ENCODE measurements at regions not wholly inside any gene's neighbourhood (a gene's known extent, or its start where the extent isn't known, plus 50 kb on each side); places are given as distances from the start of the nearest gene placed in this dataset.

DNA sequence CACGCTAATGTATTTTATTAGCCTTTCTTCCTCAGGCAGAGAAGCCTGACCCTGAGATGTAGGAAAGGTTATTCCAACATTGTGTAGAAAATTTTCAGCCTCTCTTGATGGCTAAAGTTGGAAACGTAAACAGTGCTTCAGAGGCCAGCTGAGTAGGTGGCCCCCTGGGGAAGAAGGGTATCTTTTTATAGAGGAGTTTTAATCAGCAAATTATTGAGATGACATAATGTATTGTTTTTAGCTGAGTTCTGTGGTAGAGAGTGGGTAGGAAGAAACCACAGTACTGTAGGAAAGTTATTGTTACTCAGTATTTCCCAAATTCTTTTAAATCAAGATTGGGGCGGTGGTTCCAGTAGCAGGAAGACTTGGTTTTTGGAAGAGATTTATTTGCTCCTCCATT lies 268.8 kb downstream of the DLEU7 start:
- no peak for DNase-seq (ENCODE audit: low spot score)

DNA sequence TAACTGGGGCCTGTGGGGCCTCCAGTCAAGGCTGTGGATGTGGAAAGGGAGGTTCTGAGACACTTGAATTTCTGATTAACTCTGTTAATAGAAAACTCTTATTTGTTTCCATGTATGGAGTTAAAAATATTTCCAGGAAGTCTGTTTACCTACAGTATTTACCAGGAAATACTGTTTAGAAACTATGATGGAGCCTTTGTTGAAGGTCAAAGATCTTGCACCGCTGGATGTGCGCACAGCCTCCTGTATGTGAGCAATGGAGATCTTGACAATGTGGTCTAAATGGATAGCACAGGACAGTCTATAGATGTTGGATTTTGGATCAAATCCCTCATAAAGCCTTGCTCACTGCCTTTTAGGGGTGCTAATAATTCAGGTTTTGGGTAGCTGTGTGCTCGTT lies 268.4 kb downstream of the DLEU7 start:
- no peak for DNase-seq (ENCODE audit: low spot score)

DNA sequence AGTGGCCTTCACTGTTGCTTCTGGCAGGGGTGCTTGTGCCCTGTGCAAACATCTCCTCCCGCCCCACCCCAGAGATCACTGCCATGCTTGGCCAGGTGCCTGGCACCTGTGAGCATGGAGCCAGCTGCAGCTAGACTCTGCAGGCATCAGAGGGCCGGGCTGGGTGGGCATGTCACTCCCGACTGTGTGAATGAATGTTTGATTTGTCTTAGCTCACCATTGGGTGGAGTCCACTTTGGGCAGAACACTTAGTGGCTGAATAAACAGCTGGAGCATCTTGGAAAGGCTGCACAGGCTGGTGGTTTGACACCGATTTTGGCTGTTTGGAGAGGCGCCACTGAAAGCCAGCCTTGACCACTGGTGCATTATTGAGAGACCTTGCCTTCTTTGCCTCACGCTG lies 267.3 kb downstream of the DLEU7 start:
- DNase-seq (ENCODE audit: low spot score): no peak

GRCh38 chr13:50577806-50578205 lies 265.7 kb downstream of the DLEU7 start:
- no peak for DNase-seq (ENCODE audit: low spot score)

DNA sequence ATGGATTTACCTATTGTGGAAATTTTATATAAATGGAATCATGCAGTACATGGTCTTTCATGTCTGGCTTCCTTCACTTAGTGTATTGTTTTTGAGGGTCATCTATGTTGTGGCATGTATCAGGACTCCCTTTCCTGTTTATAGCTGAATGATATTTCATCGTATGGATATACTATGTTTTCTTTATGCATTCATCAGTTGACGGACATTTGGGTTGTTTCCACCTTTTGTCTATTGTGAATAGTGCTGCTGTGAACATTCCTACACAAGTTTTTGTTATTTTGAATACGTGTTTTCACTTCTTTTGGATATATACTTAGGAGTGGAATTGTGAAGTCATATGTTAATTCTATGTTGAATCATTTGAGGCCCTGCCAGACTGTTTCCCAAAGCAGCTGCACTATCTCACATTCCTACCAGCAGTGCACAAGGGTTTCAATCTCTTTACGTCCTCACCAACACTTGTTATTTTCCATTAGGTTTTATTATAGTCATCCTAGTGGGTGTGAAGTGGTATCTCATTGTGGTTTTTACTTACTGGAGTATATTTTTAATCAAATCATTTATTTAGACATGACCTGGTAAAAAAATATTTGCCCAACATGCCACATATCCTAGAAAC lies 262.7 kb downstream of the DLEU7 start:
- DNase-seq (ENCODE audit: low spot score): no peak

DNA sequence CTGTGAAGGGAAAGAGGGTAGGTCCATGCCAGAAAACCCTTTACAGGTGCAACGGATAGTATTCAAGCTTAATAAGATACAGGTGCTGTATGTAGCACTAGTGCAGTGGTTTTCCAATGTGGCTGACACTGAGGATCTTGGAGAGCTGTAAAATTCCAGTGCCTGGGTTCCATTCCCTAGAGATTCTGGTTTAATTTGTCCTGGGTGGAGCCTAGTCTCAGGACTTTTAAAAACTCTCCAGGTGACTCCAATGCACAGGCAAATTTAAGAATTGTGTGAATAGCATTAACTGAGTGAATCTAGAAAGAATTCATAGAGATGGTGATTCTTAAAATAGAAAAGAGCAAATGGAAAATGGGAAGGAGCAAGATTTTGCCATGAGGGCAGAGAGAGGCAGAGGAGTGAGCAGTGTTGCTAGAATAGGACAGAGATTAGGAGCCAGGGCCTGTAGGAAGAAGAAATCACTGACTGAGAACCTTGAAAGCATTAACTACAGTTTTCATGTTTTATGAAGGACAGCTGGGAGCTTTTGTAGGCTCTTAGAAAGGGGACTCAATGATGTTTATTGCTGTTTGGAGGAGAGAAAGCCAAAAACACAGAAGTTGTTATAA lies 261.8 kb downstream of the DLEU7 start:
- DNase-seq (ENCODE audit: low spot score): no peak

- no peak for DNase-seq (ENCODE audit: low spot score)
Observed at GRCh38 chr13:50584856-50585580, 258.5 kb downstream of the DLEU7 start.

DNA sequence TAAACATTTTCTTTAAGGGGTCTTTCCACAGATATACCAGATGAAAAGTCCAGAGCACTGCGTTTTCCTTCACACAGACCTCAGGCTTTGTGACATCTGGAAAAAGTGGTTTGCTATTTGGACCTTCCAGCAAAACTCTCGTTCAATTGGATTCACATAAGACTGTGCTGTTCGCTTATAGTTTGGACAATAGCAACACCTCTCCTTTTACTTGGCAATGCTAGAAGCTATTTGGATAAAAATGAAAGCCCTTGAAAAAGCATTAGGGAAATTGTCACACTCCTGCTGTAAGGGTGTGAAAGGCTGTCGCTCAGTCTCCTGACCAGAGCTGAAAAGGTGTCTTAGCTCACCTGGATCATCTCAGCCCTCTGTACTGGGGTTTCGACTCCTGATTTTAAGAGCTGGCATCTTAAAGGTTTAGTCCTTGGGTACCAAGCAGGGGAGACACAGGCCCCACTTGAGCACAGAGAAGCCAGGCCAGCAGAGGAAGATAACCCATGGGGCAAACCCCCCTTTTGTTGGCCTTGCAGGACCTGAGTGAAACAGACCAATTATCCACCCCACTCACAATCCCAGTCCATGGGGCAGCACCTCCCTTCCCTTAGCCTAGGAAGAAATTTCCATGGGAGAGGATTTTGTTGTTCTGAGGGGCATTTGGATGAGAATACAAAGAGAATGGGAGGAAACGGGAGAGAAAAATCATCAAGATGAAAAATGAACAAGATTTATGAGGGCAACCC lies 257.6 kb downstream of the DLEU7 start:
- DNase-seq (ENCODE audit: low spot score): no peak

DNA sequence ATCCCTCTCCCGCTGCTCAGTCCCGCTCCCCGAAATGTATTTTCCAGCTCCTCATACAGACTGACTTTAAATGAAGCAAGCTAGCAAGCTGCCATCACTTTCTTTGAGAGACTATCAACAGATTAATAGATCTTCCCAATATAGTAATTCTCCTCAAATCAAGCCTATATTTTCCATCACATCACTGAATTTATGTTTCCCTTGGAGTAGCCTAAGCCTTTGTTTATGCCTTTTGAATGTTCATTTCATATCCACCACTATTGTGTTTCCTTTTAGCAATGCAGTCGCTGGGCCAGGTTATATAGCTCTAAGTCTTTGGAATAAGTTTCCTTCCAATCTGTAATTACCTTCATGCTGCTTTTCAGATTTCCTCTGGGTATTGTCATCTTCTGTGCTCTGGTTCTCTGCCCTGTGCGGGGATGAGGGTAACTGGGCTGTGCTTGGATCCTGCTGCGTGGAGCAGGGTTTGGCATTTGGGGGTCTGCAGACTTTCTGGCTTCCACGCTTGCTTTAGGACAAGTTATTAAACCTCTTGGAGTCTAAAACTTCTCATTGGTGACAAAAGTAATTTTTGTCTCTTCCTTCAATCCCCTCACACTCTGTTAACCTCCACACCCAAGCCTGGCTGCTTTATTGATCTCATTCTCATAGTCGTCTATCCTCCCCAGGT lies 256.9 kb downstream of the DLEU7 start:
- no peak for DNase-seq (ENCODE audit: low spot score)

GRCh38 chr13:50587115-50587514 lies 256.4 kb downstream of the DLEU7 start:
- peak; percentile 14 for DNase-seq (ENCODE audit: low spot score)

DNA sequence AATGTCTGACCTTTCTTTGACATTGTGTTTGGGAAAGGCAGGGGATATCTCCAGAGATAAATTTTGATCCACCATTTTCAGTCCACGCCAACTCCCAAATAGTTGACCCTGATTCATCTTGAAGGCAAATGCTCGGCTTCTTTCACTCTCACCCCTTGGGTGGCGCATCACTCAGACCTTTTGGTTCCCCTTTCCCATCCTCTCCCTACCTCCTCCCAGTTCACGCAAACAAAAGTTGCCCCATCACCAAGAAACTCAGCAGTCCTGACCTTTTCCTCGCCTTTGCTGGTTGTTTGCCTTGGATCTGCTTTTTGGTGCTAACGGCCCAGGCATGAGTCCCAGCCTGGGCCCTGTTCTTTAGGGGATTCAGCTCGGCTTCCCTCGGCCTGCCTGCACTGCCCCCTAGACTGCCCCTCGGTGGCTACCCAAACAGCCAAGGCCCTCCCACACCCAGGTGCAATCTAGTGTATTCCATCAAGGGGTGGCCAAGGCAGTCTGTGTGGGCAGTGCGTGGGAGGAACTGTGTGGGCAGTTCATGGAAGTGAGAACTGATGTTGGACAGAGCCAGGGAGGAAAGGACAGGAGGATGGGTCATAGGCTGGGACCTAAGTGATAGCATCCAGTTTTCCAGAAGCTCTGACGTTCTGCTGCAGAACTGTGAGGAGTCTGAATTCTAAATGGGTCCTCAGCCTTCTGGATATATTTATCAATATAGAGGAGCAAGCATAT lies 255.7 kb downstream of the DLEU7 start:
- DNase-seq (ENCODE audit: low spot score): no peak

DNA sequence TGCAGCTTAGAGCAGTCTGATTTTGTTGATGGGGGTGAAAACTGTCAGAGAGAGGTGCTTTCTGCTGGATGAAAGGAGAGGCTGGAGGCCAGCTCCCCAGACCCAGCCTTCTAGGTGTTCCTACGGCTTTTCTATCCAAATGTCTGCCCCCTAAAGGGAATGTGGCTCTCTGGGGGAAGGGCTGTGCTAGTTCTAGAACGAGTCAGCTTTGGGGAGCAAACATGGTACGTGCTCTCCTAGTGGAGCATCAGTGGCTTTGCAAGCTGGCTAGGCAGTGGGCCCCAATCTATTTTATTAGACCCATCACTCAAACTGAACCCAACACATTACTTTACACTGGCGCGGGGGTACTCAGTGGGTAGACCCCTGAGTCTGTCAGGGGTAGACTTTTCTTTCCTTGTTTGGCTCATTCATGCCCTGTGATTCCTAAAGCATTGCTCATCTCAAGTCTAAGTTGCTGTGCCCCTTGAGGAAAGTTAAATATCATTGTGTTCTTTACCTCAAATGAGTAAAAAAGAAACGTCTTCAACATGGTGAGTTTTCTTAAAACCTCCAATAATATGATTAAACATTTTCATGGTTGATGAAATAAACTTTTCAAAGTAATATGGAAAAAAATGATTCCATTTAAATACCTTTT lies 254.9 kb downstream of the DLEU7 start:
- peak; percentile 37 for DNase-seq (ENCODE audit: low spot score)

- DNase-seq (ENCODE audit: low spot score): no peak
Observed at GRCh38 chr13:50589139-50589538, 254.4 kb downstream of the DLEU7 start.

- no peak for DNase-seq (ENCODE audit: low spot score)
Observed at GRCh38 chr13:50589651-50590054, 253.8 kb downstream of the DLEU7 start.

- no peak for DNase-seq (ENCODE audit: low spot score)
Observed at GRCh38 chr13:50592412-50593155, 250.9 kb downstream of the DLEU7 start.

DNA sequence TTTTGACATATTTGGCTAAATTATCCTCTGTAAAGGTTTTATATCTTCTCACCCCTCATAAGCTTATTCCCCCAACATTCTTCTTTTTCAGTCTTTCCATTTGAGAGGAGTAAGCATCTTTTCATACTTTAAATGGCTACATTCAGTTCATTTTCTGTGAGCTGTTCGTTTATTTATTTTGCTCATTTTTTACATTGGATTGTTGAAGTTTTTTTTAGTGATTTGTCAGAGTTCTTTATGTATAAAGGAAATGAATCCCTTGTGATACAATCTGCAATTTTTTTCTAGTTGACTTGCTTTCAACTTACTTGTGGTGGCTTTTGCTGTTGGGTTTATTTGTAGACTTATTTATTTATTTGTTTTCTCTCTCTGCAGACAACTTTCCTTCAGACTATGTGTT lies 250.3 kb downstream of the DLEU7 start:
- DNase-seq (ENCODE audit: low spot score): no peak

GRCh38 chr13:50594276-50595051 lies 249.0 kb downstream of the DLEU7 start:
- DNase-seq (ENCODE audit: low spot score): peak; percentile 55

DNA sequence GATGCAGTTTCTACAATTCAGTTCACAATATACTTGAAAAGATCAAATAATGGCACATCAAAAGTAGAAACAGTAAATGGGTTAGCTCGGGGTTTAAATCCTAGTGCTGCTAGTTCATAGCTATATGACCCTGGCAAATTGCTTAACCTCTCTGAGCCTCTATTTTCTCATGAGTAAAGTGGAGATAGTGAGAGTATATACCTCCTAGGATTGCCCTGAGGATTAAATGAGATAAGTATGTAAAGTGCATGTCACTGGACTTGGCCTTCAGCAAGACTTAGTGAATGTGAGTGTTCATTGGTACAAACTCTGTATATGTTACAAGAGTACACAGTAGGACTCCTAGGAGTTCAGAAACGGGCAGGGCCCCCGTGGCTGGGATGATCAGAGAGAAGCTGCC lies 248.3 kb downstream of the DLEU7 start:
- DNase-seq (ENCODE audit: low spot score): no peak

GRCh38 chr13:50596156-50596555 lies 247.3 kb downstream of the DLEU7 start:
- no peak for DNase-seq (ENCODE audit: low spot score)

DNA sequence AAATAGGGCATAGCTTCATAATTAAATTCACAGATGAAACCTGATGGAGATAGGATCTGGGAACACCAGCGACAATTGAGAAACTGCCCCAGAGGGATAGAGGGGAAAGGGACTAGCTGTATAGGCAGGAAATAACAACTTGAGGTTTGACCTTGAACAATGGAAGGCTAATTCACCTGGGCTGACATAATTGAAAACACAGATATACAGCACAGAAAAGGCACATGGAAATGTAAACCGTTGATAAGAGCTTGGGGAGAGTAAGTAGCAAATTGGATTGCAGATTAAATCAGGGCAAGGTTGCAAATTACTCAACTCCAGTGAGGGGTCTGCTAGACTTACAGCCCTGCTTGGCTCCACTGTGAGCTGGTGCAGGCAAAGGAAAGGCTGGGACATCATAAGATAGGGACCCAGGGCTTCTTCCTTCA lies 246.7 kb downstream of the DLEU7 start:
- DNase-seq (ENCODE audit: low spot score): no peak

All from germinal center (tissue), 1 donor.